ENCODE measurements at regions not wholly inside any gene's neighbourhood (a gene's known extent, or its start where the extent isn't known, plus 50 kb on each side); places are given as distances from the start of the nearest gene placed in this dataset.
A peak's percentile ranks its signal among the peaks of the same experiment; 100 is the strongest.

DNA sequence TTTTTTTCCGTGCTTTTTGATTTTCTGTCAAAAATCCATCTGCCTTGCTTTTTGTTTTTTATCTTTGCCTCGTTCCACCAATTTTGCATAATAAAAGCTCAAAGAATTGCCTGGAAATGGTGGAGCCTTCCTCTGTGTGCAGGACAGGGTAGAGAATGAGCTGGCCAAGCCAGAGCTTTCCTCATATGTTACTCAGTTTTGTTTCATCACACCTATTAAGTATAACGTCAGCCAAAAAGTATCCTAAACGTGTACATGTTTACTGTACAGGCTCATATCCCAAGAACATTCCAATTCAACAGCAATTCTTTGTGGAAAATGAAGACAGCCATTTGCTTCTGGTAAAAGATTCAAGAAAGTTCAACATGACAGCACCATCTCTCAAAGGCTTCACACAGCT lies 191.2 kb upstream of the LMNTD1 start:
- POLR2A ChIA-PET, result no interaction called here
- Mint-ChIP-seq H3K9me3 (peaks cover under 1% of the 10 kb centered on the region; the same call in 1 of the 2 replicates), H3K27me3 (ENCODE audit: low read depth) (no peaks in the 10 kb centered on the region), H3K27ac (no peak overlapping the region), H3K4me1 (peaks cover 18% of the 10 kb centered on the region), H3K4me3 (no peak overlapping the region), H3K36me3 (no peaks in the 10 kb centered on the region)
- ATAC-seq (peak; percentile 26; the same call in 1 of the 2 replicates), DNase-seq (ENCODE audit: low spot score) (no peak)
- no peak for TF ChIP-seq CBFB (CRISPR knock-in tag; IDR thresholded peaks at IDR 0.05; ENCODE audit: low read depth)
- no peak for TF ChIP-seq CDX4 (CRISPR knock-in tag; IDR thresholded peaks at IDR 0.05; ENCODE audit: borderline replicate concordance)
- no peak for TF ChIP-seq ZNF281 (CRISPR knock-in tag; IDR thresholded peaks at IDR 0.05)
- no peak for TF ChIP-seq GABPB1 (CRISPR knock-in tag; IDR thresholded peaks at IDR 0.05)
- TF ChIP-seq, protein P1, sequence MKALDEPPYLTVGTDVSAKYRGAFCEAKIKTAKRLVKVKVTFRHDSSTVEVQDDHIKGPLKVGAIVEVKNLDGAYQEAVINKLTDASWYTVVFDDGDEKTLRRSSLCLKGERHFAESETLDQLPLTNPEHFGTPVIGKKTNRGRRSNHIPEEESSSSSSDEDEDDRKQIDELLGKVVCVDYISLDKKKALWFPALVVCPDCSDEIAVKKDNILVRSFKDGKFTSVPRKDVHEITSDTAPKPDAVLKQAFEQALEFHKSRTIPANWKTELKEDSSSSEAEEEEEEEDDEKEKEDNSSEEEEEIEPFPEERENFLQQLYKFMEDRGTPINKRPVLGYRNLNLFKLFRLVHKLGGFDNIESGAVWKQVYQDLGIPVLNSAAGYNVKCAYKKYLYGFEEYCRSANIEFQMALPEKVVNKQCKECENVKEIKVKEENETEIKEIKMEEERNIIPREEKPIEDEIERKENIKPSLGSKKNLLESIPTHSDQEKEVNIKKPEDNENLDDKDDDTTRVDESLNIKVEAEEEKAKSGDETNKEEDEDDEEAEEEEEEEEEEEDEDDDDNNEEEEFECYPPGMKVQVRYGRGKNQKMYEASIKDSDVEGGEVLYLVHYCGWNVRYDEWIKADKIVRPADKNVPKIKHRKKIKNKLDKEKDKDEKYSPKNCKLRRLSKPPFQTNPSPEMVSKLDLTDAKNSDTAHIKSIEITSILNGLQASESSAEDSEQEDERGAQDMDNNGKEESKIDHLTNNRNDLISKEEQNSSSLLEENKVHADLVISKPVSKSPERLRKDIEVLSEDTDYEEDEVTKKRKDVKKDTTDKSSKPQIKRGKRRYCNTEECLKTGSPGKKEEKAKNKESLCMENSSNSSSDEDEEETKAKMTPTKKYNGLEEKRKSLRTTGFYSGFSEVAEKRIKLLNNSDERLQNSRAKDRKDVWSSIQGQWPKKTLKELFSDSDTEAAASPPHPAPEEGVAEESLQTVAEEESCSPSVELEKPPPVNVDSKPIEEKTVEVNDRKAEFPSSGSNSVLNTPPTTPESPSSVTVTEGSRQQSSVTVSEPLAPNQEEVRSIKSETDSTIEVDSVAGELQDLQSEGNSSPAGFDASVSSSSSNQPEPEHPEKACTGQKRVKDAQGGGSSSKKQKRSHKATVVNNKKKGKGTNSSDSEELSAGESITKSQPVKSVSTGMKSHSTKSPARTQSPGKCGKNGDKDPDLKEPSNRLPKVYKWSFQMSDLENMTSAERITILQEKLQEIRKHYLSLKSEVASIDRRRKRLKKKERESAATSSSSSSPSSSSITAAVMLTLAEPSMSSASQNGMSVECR (CRISPR knock-in tag; IDR thresholded peaks at IDR 0.05; ENCODE audit: borderline replicate concordance), result no peak
- no peak for TF ChIP-seq SMAD4 (CRISPR knock-in tag; IDR thresholded peaks at IDR 0.05)
- TF ChIP-seq NR2C2 (CRISPR knock-in tag; IDR thresholded peaks at IDR 0.05), result no peak
- TF ChIP-seq NR3C1 (CRISPR knock-in tag; conservative IDR thresholded peaks at IDR 0.05; ENCODE audit: low read depth), result no peak
- TF ChIP-seq ZNF138 (CRISPR knock-in tag; conservative IDR thresholded peaks at IDR 0.05), result no peak
- TF ChIP-seq TEAD1 (CRISPR knock-in tag; IDR thresholded peaks at IDR 0.05), result no peak
- TF ChIP-seq, protein P2, sequence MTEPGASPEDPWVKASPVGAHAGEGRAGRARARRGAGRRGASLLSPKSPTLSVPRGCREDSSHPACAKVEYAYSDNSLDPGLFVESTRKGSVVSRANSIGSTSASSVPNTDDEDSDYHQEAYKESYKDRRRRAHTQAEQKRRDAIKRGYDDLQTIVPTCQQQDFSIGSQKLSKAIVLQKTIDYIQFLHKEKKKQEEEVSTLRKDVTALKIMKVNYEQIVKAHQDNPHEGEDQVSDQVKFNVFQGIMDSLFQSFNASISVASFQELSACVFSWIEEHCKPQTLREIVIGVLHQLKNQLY (CRISPR knock-in tag; IDR thresholded peaks at IDR 0.05), result no peak
- no peak for TF ChIP-seq ELF4 (CRISPR knock-in tag; IDR thresholded peaks at IDR 0.05; ENCODE audit: low read depth)
- no peak for TF ChIP-seq ZNF396 (CRISPR knock-in tag; IDR thresholded peaks at IDR 0.05; ENCODE audit: borderline replicate concordance)
- TF ChIP-seq, protein P3, sequence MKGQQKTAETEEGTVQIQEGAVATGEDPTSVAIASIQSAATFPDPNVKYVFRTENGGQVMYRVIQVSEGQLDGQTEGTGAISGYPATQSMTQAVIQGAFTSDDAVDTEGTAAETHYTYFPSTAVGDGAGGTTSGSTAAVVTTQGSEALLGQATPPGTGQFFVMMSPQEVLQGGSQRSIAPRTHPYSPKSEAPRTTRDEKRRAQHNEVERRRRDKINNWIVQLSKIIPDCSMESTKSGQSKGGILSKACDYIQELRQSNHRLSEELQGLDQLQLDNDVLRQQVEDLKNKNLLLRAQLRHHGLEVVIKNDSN (CRISPR knock-in tag; IDR thresholded peaks at IDR 0.05), result no peak
- no peak for TF ChIP-seq JAZF1 (CRISPR knock-in tag; IDR thresholded peaks at IDR 0.05)
- TF ChIP-seq, protein P4, sequence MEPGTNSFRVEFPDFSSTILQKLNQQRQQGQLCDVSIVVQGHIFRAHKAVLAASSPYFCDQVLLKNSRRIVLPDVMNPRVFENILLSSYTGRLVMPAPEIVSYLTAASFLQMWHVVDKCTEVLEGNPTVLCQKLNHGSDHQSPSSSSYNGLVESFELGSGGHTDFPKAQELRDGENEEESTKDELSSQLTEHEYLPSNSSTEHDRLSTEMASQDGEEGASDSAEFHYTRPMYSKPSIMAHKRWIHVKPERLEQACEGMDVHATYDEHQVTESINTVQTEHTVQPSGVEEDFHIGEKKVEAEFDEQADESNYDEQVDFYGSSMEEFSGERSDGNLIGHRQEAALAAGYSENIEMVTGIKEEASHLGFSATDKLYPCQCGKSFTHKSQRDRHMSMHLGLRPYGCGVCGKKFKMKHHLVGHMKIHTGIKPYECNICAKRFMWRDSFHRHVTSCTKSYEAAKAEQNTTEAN (CRISPR knock-in tag; IDR thresholded peaks at IDR 0.05), result no peak
- CTCF ChIA-PET, result interaction anchor here (1.1 kb wide), 1 partner anchor 348 kb away, joined by 3 read pairs; no protein-coding TSS in a partner anchor
